ENCODE measurements at regions not wholly inside any gene's neighbourhood (a gene's known extent, or its start where the extent isn't known, plus 50 kb on each side); places are given as distances from the start of the nearest gene placed in this dataset.
A peak's percentile ranks its signal among the peaks of the same experiment; 100 is the strongest.

DNA sequence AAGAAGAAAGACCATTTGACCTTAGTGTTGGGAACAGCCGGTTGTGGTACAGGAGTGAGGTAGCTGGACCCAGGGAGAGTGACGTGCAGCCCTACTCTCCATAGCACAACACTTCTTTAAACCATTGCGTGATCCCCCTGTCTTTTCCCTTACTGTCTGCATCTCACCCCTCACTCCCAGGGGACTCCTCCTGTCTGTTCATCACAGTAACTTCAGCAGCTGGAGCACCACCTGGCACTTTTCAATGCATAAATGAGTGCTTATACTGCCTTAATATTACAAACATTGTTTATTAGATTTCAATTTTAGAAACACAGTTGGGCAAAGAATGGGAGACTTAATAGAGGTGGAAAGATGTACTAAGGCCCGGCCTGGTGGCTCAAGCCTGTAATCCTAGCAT is 285.5 kb downstream of the UQCRFS1 start:
- no peak for DNase-seq

DNA sequence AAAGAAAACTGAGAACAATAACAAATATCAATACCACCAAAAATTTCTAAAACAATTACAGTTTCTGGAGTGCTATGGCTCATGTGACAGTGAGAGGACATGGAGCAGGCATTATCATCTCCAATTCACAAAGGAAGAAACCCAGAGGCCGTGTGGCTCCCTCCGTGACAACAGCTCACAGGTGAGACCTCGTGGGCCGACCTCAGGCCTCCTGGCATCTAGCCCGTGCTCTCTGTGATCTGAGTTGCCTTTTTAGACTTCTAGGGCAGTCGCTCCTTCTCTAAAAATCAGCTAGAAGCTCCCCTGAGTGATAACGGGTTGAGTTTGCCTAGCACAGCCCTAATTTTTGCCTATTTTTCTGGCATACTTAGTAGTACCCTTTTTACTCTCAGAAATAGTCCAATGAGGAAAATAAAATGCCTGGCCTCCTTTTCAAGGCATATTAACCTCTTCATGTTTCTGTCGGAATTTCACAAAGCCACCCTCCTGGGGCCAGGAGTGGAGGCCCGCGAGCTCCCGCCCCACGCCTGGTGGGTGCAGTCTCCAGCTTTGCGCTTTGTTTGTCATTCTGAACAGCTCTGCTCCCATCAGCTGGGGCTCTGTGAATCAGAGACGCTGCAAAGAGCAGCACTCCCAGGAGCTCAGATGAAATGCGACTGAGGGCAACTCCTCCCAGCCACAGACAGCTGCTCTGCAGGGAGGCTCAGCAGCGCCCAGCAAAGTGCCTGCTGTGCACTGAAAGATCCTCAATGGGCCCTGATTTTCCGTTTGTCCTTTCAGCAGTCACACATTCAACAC is 292.5 kb downstream of the UQCRFS1 start:
- peak; percentile 59 for DNase-seq

GRCh38 chr19:28917621-28918020 is 295.3 kb downstream of the UQCRFS1 start:
- DNase-seq, result no peak

- DNase-seq, result no peak
Observed at GRCh38 chr19:28915737-28916460, 297.1 kb downstream of the UQCRFS1 start.

DNA sequence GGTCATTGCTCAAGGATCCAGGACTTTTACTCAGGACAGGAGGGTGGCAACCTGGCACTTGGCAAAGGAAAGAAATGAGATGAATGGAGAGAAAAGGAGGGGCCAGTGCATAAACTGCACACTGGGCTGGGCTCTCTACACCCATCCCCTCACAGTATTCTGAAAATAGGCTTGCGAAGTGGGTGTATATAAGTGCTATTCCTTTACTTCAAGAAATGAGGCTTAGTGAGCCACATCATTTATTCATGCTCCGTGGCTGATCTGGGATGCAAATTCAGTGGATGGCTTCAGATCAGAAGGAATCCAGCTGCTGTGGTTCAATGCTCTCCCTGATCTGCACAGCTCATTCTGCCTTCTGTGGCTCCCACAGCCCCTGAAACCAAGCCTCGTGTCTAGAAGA is 297.7 kb downstream of the UQCRFS1 start:
- no peak for DNase-seq

DNA sequence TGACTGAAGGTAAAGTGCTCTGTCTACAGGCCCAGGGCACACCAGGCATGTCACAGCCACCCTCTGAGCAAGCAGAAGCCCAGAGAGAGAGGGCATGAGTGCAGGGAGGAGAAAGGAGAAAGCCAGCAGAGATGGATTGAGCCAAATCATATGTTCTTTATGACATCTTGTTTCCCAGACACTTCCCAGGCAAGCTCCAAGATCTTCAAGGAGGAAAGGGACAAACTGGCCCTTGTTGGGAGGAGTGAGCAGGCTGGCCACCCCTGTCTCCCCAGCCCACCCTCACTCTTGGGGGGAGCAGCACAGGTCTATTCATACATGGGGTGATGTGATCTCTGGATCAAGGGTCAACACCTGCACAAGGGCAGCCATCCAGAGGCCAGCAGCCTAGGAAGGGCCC is 298.8 kb downstream of the UQCRFS1 start:
- DNase-seq, result no peak

GRCh38 chr19:28913626-28914025 is 299.3 kb downstream of the UQCRFS1 start:
- no peak for DNase-seq

DNA sequence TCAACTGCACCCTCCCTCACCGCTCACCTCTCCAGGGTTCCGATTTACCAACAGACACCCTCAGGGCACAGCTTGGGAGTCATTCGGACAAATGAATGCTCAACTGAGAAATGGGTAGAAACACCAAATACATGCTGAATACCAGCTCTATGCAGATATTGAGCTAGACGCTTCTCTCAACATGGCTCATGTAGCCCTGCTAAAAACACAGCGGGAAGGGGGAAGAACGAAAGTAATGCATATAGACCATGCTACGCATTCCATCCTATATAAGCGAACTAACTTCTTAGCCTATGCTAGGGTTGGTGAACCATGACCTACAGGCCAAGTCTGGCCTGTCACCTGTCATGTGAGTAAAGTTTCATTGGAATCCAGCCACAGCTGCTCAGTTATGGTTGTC is 304.0 kb downstream of the UQCRFS1 start:
- no peak for DNase-seq

DNA sequence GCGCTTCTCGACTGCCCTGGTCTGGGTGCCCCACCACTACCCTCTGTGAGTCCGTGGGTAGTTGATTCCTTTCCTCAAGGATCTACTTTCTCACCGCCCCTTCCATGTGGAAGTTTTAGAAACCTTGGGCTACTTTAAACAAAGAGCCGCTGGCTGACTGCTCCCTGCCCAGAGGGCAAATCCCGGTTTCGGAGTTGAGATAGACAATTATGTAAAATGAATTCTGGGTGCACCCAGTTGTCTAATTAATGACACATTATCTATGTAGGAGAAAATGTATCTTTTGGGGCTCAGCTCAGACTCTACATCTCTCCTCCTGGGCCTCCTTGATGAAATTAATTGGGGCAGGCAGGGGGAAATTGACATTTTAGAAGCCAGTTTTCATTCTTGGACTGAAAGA is 305.4 kb downstream of the UQCRFS1 start:
- no peak for DNase-seq

GRCh38 chr19:28905996-28906395 is 307.0 kb downstream of the UQCRFS1 start:
- DNase-seq, result no peak

DNA sequence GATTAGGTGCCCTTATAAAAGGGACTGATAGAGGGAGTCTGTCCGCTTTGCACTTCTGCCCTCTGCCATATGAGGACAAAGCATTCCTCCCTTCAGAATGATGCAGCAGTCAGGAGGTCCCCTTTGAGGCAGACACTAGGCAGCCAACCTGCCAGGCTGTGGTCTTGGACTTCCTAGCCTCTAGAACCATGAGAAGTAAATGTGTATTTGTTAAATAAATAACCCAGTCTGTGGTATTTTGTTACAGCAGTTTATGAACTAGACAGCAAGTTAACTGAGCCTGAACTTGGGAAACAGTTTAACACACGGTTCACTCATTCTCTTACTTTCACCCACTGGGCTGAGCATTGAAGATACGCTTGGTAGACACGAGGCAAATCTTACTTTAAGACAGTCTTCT is 313.2 kb downstream of the UQCRFS1 start:
- DNase-seq, result no peak

- DNase-seq, result no peak
Observed at GRCh38 chr19:28898249-28898648, 314.7 kb downstream of the UQCRFS1 start.

DNA sequence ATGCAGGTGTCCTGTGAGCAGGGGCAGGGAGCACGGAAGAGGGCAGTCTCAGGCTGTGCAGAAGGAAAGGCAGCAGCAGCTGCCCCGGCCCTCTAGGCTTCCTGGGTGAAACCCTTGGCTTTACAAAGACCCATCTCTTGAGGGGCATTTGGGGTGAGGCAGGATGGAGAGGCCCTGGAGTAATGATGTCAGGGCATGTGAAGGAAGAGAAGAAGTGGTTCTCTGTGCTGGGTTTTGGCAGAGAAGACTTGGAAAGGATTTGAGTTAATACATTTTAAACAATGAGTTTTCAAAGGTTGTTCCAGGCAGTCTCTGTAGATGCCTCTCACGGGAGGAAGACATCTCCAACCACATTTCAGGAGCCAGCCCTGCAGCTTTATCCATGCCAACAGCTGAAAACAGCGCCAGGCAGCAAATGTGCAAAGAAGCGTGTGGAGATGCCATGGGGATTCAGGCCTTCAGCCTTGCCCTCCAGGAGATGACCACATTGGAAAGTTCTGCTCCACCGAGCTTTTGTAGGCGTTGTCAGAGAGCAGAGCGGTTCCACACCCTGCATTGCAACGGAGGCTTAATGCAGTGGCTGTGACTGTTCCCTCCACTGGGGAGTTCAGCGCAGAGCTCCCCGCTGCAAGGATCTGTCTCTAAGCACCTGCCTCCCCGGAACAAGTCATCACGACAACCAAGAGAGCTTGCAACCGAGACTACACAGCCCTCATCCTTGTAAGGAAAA is 322.8 kb downstream of the UQCRFS1 start:
- DNase-seq, result no peak

- DNase-seq, result peak; percentile 68
Observed at GRCh38 chr19:28887920-28888618, 324.9 kb downstream of the UQCRFS1 start.

- DNase-seq, result no peak
Observed at GRCh38 chr19:28886708-28887107, 326.2 kb downstream of the UQCRFS1 start.

DNA sequence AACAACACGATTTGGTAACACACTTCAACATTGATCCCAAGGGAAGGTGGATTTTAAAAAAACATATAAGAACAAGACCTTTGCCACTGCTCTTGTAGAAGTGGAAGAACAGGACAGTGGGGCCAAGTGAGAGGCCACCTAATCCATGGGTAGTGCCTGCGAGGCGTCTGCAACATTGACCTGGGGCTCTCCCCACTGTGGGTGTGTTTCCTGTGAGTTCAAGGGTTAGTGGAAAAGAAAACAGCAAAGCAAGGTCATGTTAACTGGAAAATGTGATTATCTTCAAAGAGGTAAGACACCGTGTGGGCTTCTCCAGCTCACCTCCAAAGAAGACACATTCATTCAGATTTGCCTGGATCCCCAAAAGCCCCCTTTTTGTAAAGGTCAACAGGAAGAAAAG is 327.0 kb downstream of the UQCRFS1 start:
- no peak for DNase-seq

GRCh38 chr19:28884786-28885476 is 328.0 kb downstream of the UQCRFS1 start:
- no peak for DNase-seq

GRCh38 chr19:28883241-28883693 is 329.7 kb downstream of the UQCRFS1 start:
- DNase-seq, result no peak

DNA sequence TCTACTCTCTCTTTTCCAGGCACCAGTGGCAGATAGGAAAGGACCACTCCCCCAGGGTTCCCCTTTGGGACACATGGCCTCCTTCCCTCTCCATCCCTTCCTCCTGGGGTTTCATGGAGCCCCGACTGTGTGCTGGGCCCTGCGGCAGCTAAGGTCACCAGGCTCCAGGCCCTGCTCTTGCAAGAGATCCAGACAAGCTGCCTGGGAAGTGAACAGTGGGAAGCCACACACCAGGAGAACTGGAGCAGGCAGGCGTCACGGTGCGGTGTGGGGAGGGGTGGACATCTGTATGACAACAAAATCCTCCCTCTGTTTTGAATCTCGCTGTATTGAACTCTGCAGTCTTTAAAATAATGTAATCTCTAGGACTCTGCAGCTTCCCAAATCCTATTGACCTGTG is 330.1 kb downstream of the UQCRFS1 start:
- DNase-seq, result no peak

GRCh38 chr19:28881616-28882015 is 331.3 kb downstream of the UQCRFS1 start:
- DNase-seq, result no peak

GRCh38 chr19:28880735-28881401 is 332.1 kb downstream of the UQCRFS1 start:
- no peak for DNase-seq
